Stomach (tissue), 8 donors: ENCODE measurements at regions not wholly inside any gene's neighbourhood (a gene's known extent, or its start where the extent isn't known, plus 50 kb on each side); places are given as distances from the start of the nearest gene placed in this dataset.

Experiments used
- DNase-seq, 2 donors: peaks; one replicate each; pipeline versions ENCODE4 v3.0.0 to v3.0.0-alpha.2; 2013 to 2019
- H3K27ac ChIP-seq, 5 donors: fragments of 200-600 bp in 4 of 5; sonication (generic) in 4 of 5; one replicate each; pipeline ENCODE4 v1.5.1; 2013 to 2019; ENCODE audit warnings: mild to moderate bottlenecking in 1 of 5, moderate library complexity in 1 of 5
- H3K27me3 ChIP-seq, 3 donors: fragments of 200-600 bp; sonication (generic); one replicate each; pipeline ENCODE4 v1.5.1; 2017 to 2019; ENCODE audit warnings: mixed run types in 1 of 3
- H3K36me3 ChIP-seq, 4 donors: fragments of 200-600 bp; sonication (generic); 1 replicate in 3 of 4; 2 replicates in 1 of 4; pipeline ENCODE4 v1.5.1; 2016 to 2019
- H3K4me1 ChIP-seq, 4 donors: fragments of 200-600 bp; sonication (generic); one replicate each; pipeline ENCODE4 v1.5.1; 2016 to 2019
- H3K4me3 ChIP-seq, 4 donors: fragments of 200-600 bp; sonication (generic) in 3 of 4; one replicate each; pipeline ENCODE4 v1.5.1; 2016 to 2019; ENCODE audit warnings: mild to moderate bottlenecking in 1 of 4
- H3K9me3 ChIP-seq, 4 donors: fragments of 200-600 bp; sonication (generic); one replicate each; pipeline ENCODE4 v1.5.1; 2016 to 2019
- CTCF ChIP-seq, 7 experiments: fragments of 450-650 bp in 4 of 7; fragments of 200-600 bp in 3 of 7; sonication (generic) in 3 of 7; IDR thresholded peaks; one replicate each; pipeline ENCODE4 v1.5.1; 2016 to 2019; ENCODE audit warnings: antibody characterized with exemption in 7 of 7, control low read depth in 2 of 7, mild to moderate bottlenecking in 1 of 7
- EP300 ChIP-seq: sonication (generic); formaldehyde crosslinking; IDR thresholded peaks from one replicate; pipeline ENCODE4 v1.6.1; 2017; ENCODE audit warnings: antibody characterized with exemption
- POLR2A ChIP-seq, 4 donors: fragments of 450-650 bp; IDR thresholded peaks; one replicate each; pipeline ENCODE4 v1.6.1; 2016; ENCODE audit warnings: antibody characterized with exemption in 4 of 4, control low read depth in 2 of 4, mild to moderate bottlenecking in 1 of 4, moderate library complexity in 1 of 4
- POLR2AphosphoS5 ChIP-seq, 3 donors: sonication (generic); formaldehyde crosslinking; IDR thresholded peaks; one replicate each; pipeline ENCODE4 v1.6.1; 2016; ENCODE audit warnings: antibody characterized with exemption in 3 of 3
- WGBS, 5 donors: extraction: QIAGEN DNeasy Blood & Tissue Kit in 3 of 5; methylation state at CpG; one replicate each; pipeline versions ENCODE4 v1.1.5 to v1.1.7; 2013 to 2018; 5-methylcytosine and 5-hydroxymethylcytosine counted together
- intact Hi-C: fragments of 100-400 bp; cut with DNase I; formaldehyde crosslinking; loops from one replicate; pipeline ENCODE4 v1.15.1; 2023; ENCODE audit warnings: low total_unique reads
- donor health status: healthy with polysubstance abuse.
- donor health status: Bipolar disorder and iron deficiency.
- donor health status: healthy.

DNA sequence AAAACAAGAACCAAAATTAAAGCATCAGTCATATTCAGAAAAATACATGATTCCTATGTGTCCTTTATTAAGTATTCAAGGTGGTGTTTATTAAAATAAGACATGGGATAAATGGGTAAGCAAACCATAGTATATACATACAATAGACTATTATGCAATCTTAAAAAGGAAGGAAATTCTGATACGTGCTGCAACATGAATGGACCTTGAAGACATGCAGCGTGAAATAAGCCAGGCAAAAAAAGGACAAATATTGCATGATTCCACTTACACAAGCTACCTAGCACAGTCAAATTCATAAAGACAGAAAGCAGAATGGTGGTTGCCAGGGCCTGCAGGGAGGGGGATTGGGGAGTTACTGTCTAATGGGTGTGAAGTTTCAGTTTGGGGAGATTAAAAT is 127.7 kb downstream of the DMAC1 start:
- Histone ChIP-seq H3K4me1 (no peaks in the 10 kb centered on the region), H3K4me3 (no peak overlapping the region), H3K36me3 (no peaks in the 10 kb centered on the region), H3K9me3 (no peaks in the 10 kb centered on the region), H3K27me3 (no peaks in the 10 kb centered on the region), H3K27ac (no peak overlapping the region)
- DNase-seq: no peak
- 80 to 90% (median 87%) methylated on average over 2 of the region's 2 CpGs for WGBS, 5 donors
- intact Hi-C loops: no loop called here
- TF ChIP-seq POLR2AphosphoS5 (IDR thresholded peaks at IDR 0.05) (no peak), POLR2A (IDR thresholded peaks at IDR 0.05) (no peak), CTCF (IDR thresholded peaks at IDR 0.05) (no peak), EP300 (no peak)

DNA sequence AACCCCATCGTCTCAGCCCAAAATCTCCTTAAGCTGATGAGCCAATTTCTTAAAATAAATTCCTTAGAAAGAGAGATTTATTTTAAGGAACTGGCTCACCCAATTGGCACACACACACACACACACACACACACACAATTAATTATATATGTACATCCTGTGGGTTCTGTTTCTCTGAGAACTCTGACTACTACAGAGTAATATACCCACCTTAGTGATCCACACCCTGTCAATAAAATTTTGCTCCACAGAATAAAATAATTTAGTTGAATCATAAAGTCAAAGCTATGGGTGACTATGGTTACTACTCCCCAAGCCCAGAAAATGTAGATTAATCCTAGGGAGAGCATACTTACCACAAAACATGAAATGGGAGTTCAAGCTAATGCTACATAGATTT is 131.0 kb downstream of the DMAC1 start:
- WGBS, 5 donors: 43 to 70% (median 60%) methylated on average over 1 of the region's 1 CpG
- Histone ChIP-seq H3K27me3 (no peaks in the 10 kb centered on the region), H3K27ac (no peak overlapping the region), H3K9me3 (no peaks in the 10 kb centered on the region), H3K4me1 (no peaks in the 10 kb centered on the region), H3K36me3 (no peaks in the 10 kb centered on the region), H3K4me3 (no peak overlapping the region)
- intact Hi-C loops: no loop called here
- no peak for DNase-seq
- no peak for TF ChIP-seq POLR2A (IDR thresholded peaks at IDR 0.05)
- TF ChIP-seq CTCF (IDR thresholded peaks at IDR 0.05): no peak
- no peak for TF ChIP-seq EP300
- no peak for TF ChIP-seq POLR2AphosphoS5 (IDR thresholded peaks at IDR 0.05)

GRCh38 chr9:7665874-7666273 is 133.7 kb downstream of the DMAC1 start:
- Histone ChIP-seq H3K9me3 (no peaks in the 10 kb centered on the region), H3K27me3 (no peaks in the 10 kb centered on the region), H3K36me3 (no peaks in the 10 kb centered on the region), H3K4me3 (no peak overlapping the region), H3K4me1 (no peaks in the 10 kb centered on the region), H3K27ac (no peak overlapping the region)
- 81 to 97% (median 92%) methylated on average over 3 of the region's 3 CpGs for WGBS, 5 donors
- no peak for TF ChIP-seq POLR2A (IDR thresholded peaks at IDR 0.05)
- no peak for TF ChIP-seq POLR2AphosphoS5 (IDR thresholded peaks at IDR 0.05)
- no peak for TF ChIP-seq CTCF (IDR thresholded peaks at IDR 0.05)
- TF ChIP-seq EP300: no peak
- DNase-seq: no peak
- intact Hi-C loops: no loop called here

GRCh38 chr9:7659766-7660165 is 139.8 kb downstream of the DMAC1 start:
- no peak overlapping the region for H3K27ac ChIP-seq
- peaks cover 0 to 7% (median 0%) of the 10 kb centered on the region in 4 donors for H3K4me1 ChIP-seq
- H3K27me3 ChIP-seq: no peaks in the 10 kb centered on the region
- 87 to 95% (median 94%) methylated on average over 4 of the region's 4 CpGs for WGBS, 5 donors
- H3K9me3 ChIP-seq: no peaks in the 10 kb centered on the region
- no peak overlapping the region for H3K4me3 ChIP-seq
- no peak for DNase-seq
- intact Hi-C loops: no loop called here
- no peaks in the 10 kb centered on the region for H3K36me3 ChIP-seq
- TF ChIP-seq CTCF (IDR thresholded peaks at IDR 0.05) (no peak), EP300 (no peak), POLR2AphosphoS5 (IDR thresholded peaks at IDR 0.05) (no peak)
